ENCODE measurements at regions not wholly inside any gene's neighbourhood (a gene's known extent, or its start where the extent isn't known, plus 50 kb on each side); places are given as distances from the start of the nearest gene placed in this dataset.

GRCh38 chr11:37298173-37298572 is 700.1 kb upstream of the RAG2 start:
- no peak for TF ChIP-seq E2F1 (CRISPR knock-in tag; IDR thresholded peaks at IDR 0.05)
- no peak for TF ChIP-seq FOXK1 (CRISPR knock-in tag; IDR thresholded peaks at IDR 0.05)
- no peak for TF ChIP-seq CDX4 (CRISPR knock-in tag; IDR thresholded peaks at IDR 0.05; ENCODE audit: borderline replicate concordance)
- no peak for TF ChIP-seq HMGXB4 (CRISPR knock-in tag; IDR thresholded peaks at IDR 0.05)
- TF ChIP-seq USF2 (CRISPR knock-in tag; IDR thresholded peaks at IDR 0.05), result no peak
- no peak for TF ChIP-seq FOXJ3 (CRISPR knock-in tag; IDR thresholded peaks at IDR 0.05; ENCODE audit: borderline replicate concordance)
- TF ChIP-seq E2F4 (CRISPR knock-in tag; IDR thresholded peaks at IDR 0.05; ENCODE audit: borderline replicate concordance, low read depth), result no peak
- TF ChIP-seq CTCF (IDR thresholded peaks at IDR 0.05), result no peak
- no peak for TF ChIP-seq ZNF671 (CRISPR knock-in tag; IDR thresholded peaks at IDR 0.05)
- no peak for TF ChIP-seq IRF2 (CRISPR knock-in tag; IDR thresholded peaks at IDR 0.05; ENCODE audit: borderline replicate concordance, low read depth)
- TF ChIP-seq RELA (CRISPR knock-in tag; IDR thresholded peaks at IDR 0.05; ENCODE audit: borderline replicate concordance), result no peak
- TF ChIP-seq ZNF416 (CRISPR knock-in tag; IDR thresholded peaks at IDR 0.05), result no peak
- no peak for TF ChIP-seq ZNF121 (CRISPR knock-in tag; IDR thresholded peaks at IDR 0.05)

Data from WTC11 (cell line).